ENCODE measurements at regions not wholly inside any gene's neighbourhood (a gene's known extent, or its start where the extent isn't known, plus 50 kb on each side); places are given as distances from the start of the nearest gene placed in this dataset.

DNA sequence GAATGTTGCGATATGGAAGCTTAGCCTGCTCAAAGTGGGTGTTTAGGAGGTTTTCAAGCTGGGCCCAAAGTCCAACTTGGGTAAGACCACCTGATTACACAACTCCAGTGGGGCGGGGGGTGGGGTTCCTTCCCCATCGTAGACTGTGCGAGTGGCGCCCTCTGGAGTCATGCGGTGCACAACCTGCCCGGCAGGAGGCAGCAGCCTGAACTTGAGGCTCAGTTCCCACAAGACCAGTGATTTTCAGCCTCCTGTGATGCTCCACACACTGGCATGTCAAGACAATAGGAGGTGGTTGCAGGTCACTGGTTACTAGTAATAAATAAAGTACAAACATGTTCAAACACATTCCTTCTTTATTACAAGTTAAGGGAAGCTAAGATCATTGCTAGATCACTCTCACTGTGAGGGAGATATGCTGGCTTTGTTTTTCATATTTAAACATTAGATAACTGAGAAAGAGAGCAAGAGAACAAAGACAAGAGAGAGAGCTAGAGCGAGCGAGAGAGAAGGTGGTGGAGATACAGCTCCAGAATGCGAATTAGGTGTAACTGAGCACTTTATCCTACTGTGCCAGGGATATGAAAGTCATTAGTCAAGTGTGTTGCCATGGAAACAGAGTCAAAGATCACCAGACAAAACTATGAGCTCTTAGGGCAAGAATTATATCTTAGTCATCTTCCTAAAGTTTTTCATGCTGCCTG lies 97.4 kb upstream of the BMPER start:
- TF ChIP-seq, protein P1, sequence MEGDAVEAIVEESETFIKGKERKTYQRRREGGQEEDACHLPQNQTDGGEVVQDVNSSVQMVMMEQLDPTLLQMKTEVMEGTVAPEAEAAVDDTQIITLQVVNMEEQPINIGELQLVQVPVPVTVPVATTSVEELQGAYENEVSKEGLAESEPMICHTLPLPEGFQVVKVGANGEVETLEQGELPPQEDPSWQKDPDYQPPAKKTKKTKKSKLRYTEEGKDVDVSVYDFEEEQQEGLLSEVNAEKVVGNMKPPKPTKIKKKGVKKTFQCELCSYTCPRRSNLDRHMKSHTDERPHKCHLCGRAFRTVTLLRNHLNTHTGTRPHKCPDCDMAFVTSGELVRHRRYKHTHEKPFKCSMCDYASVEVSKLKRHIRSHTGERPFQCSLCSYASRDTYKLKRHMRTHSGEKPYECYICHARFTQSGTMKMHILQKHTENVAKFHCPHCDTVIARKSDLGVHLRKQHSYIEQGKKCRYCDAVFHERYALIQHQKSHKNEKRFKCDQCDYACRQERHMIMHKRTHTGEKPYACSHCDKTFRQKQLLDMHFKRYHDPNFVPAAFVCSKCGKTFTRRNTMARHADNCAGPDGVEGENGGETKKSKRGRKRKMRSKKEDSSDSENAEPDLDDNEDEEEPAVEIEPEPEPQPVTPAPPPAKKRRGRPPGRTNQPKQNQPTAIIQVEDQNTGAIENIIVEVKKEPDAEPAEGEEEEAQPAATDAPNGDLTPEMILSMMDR (IDR thresholded peaks at IDR 0.05; ENCODE audit: insufficient read depth, low read depth, low read length), result peak; percentile 53
- no peak for TF ChIP-seq EZH2 (IDR thresholded peaks at IDR 0.05; ENCODE audit: insufficient read depth, low read length)
